ENCODE measurements at regions not wholly inside any gene's neighbourhood (a gene's known extent, or its start where the extent isn't known, plus 50 kb on each side); places are given as distances from the start of the nearest gene placed in this dataset.

- H3K27me3 ChIP-seq (ENCODE audit: control insufficient read depth in 2 of 2, insufficient read depth in 2 of 2, low read length in 2 of 2) = no peaks in the 10 kb centered on the region
- no peaks in the 10 kb centered on the region for H3K79me2 ChIP-seq (ENCODE audit: insufficient read depth, low read length)
- H3K4me1 ChIP-seq (ENCODE audit: control insufficient read depth in 1 of 2, insufficient read depth in 2 of 2, low read length in 2 of 2) = peaks cover 4 to 10% of the 10 kb centered on the region in 2 donors
- Mint-ChIP-seq H3K4me3 (no peak overlapping the region), H3K4me1 (peaks cover 10% of the 10 kb centered on the region), H3K9me3 (peaks cover 0 to 7% (median 0%) of the 10 kb centered on the region in 7 donors), H3K27ac (no peak overlapping the region), H3K36me3 (no peaks in the 10 kb centered on the region), H3K27me3 (ENCODE audit: low read depth in 3 of 3) (peaks cover 0 to 1% (median 0%) of the 10 kb centered on the region in 3 donors)
- TF ChIP-seq CTCF (IDR thresholded peaks at IDR 0.05) = no peak
- H3K27ac ChIP-seq (ENCODE audit: low read depth in 1 of 2, low read length in 2 of 2) = no peak overlapping the region
- intact Hi-C loops (cut with micrococcal nuclease) = no loop called here
- no peak overlapping the region for H3K4me3 ChIP-seq (replicated peaks in 1 of 3; ENCODE audit: low read depth in 2 of 3, low read length in 3 of 3)
- 62% methylated on average over 9 of the region's 10 CpGs for WGBS (ENCODE audit: insufficient coverage)
- no peaks in the 10 kb centered on the region for H3K36me3 ChIP-seq (replicated peaks in 1 of 2; ENCODE audit: control insufficient read depth in 1 of 2, insufficient read depth in 2 of 2, low read length in 2 of 2)
- no peak overlapping the region for H2AFZ ChIP-seq (ENCODE audit: insufficient read depth, low read depth, low read length, poor library complexity, severe bottlenecking)
- H3K9me3 ChIP-seq (replicated peaks in 1 of 2; ENCODE audit: control insufficient read depth in 1 of 2, insufficient read depth in 1 of 2, low read length in 2 of 2) = peaks cover 0 to 2% of the 10 kb centered on the region in 2 donors
- H3K4me2 ChIP-seq (replicated peaks; ENCODE audit: extremely low read depth, low read length, poor library complexity, severe bottlenecking) = no peak overlapping the region
- DNase-seq = no peak
- H3K9ac ChIP-seq (ENCODE audit: insufficient read depth, low read length, poor library complexity, severe bottlenecking) = no peak overlapping the region
- no peaks in the 10 kb centered on the region for H4K20me1 ChIP-seq (ENCODE audit: insufficient read depth, low read length)
Measured at GRCh38 chr1:201690528-201690927, 138.4 kb upstream of the IPO9 start.

GRCh38 chr1:201691716-201692554, 137.0 kb upstream of the IPO9 start:
- H3K4me1 ChIP-seq (ENCODE audit: control insufficient read depth in 1 of 2, insufficient read depth in 2 of 2, low read length in 2 of 2) = peaks cover 0 to 3% of the 10 kb centered on the region in 2 donors
- H3K27me3 Mint-ChIP-seq (ENCODE audit: low read depth in 3 of 3) = peaks cover 0 to 1% (median 0%) of the 10 kb centered on the region in 3 donors
- H3K4me3 Mint-ChIP-seq = no peak overlapping the region
- no peak for DNase-seq
- H4K20me1 ChIP-seq (ENCODE audit: insufficient read depth, low read length) = no peaks in the 10 kb centered on the region
- no peak overlapping the region for H3K4me2 ChIP-seq (replicated peaks; ENCODE audit: extremely low read depth, low read length, poor library complexity, severe bottlenecking)
- TF ChIP-seq CTCF (IDR thresholded peaks at IDR 0.05) = no peak
- H3K79me2 ChIP-seq (ENCODE audit: insufficient read depth, low read length) = no peaks in the 10 kb centered on the region
- 77% methylated on average over 1 of the region's 6 CpGs for WGBS (ENCODE audit: insufficient coverage)
- no peaks in the 10 kb centered on the region for H3K36me3 ChIP-seq (replicated peaks in 1 of 2; ENCODE audit: control insufficient read depth in 1 of 2, insufficient read depth in 2 of 2, low read length in 2 of 2)
- peaks cover 0 to 2% of the 10 kb centered on the region in 2 donors for H3K9me3 ChIP-seq (replicated peaks in 1 of 2; ENCODE audit: control insufficient read depth in 1 of 2, insufficient read depth in 1 of 2, low read length in 2 of 2)
- no peak overlapping the region for H3K9ac ChIP-seq (ENCODE audit: insufficient read depth, low read length, poor library complexity, severe bottlenecking)
- no peak overlapping the region for H2AFZ ChIP-seq (ENCODE audit: insufficient read depth, low read depth, low read length, poor library complexity, severe bottlenecking)
- H3K27ac ChIP-seq (ENCODE audit: low read depth in 1 of 2, low read length in 2 of 2) = no peak overlapping the region
- intact Hi-C loops (cut with micrococcal nuclease) = no loop called here
- H3K36me3 Mint-ChIP-seq = no peaks in the 10 kb centered on the region
- no peaks in the 10 kb centered on the region for H3K27me3 ChIP-seq (ENCODE audit: control insufficient read depth in 2 of 2, insufficient read depth in 2 of 2, low read length in 2 of 2)
- H3K4me1 Mint-ChIP-seq = peaks cover 2% of the 10 kb centered on the region
- H3K9me3 Mint-ChIP-seq = peaks cover 0 to 7% (median 0%) of the 10 kb centered on the region in 7 donors
- H3K4me3 ChIP-seq (replicated peaks in 1 of 3; ENCODE audit: low read depth in 2 of 3, low read length in 3 of 3) = no peak overlapping the region
- H3K27ac Mint-ChIP-seq = no peak overlapping the region

Data from CD14-positive monocyte (primary cell).